ENCODE measurements at regions not wholly inside any gene's neighbourhood (a gene's known extent, or its start where the extent isn't known, plus 50 kb on each side); places are given as distances from the start of the nearest gene placed in this dataset.
"Not testable (repeated sequence)": the region's sequence is repeated elsewhere in the genome, so short reads cannot be mapped to it uniquely, and the experiment has no call there.

GRCh38 chr20:30499716-30500446 is 757.6 kb upstream of the DEFB115 start:
- TF ChIP-seq POLR2A (IDR thresholded peaks at IDR 0.05); CTCF (IDR thresholded peaks at IDR 0.05 in 4 of 5, conservative IDR thresholded peaks at IDR 0.05 in 1 of 5): not testable (repeated sequence)

Measured in gastrocnemius medialis (tissue), 4 donors.